ENCODE measurements at regions not wholly inside any gene's neighbourhood (a gene's known extent, or its start where the extent isn't known, plus 50 kb on each side); places are given as distances from the start of the nearest gene placed in this dataset.

GRCh38 chr11:19558189-19558986 is 154.2 kb upstream of the NAV2 start:
- H3K4me1 Mint-ChIP-seq (ENCODE audit: unreplicated experiment): peaks cover 28% of the 10 kb centered on the region
- no peaks in the 10 kb centered on the region for H3K9me3 Mint-ChIP-seq (ENCODE audit: unreplicated experiment)
- H3K36me3 Mint-ChIP-seq (ENCODE audit: low read depth, unreplicated experiment): no peaks in the 10 kb centered on the region
- H3K4me3 Mint-ChIP-seq (ENCODE audit: unreplicated experiment): no peak overlapping the region
- H3K27me3 Mint-ChIP-seq (ENCODE audit: unreplicated experiment): peaks cover 4% of the 10 kb centered on the region
- TF ChIP-seq CTCF (IDR thresholded peaks at IDR 0.05; ENCODE audit: unreplicated experiment): no peak
- no peak overlapping the region for H3K27ac Mint-ChIP-seq (ENCODE audit: unreplicated experiment)
- DNase-seq (ENCODE audit: low spot score): no peak

- DNase-seq (ENCODE audit: low spot score): peak; percentile 89
- no peak overlapping the region for H3K4me3 Mint-ChIP-seq (ENCODE audit: unreplicated experiment)
Observed at GRCh38 chr11:19557720-19558140, 154.9 kb upstream of the NAV2 start.

GRCh38 chr11:19557185-19557584 is 155.5 kb upstream of the NAV2 start:
- no peak for TF ChIP-seq CTCF (IDR thresholded peaks at IDR 0.05; ENCODE audit: unreplicated experiment)
- Mint-ChIP-seq H3K27me3 (ENCODE audit: unreplicated experiment) (peaks cover 4% of the 10 kb centered on the region), H3K4me1 (ENCODE audit: unreplicated experiment) (peaks cover 28% of the 10 kb centered on the region), H3K36me3 (ENCODE audit: low read depth, unreplicated experiment) (no peaks in the 10 kb centered on the region), H3K4me3 (ENCODE audit: unreplicated experiment) (no peak overlapping the region), H3K27ac (ENCODE audit: unreplicated experiment) (no peak overlapping the region), H3K9me3 (ENCODE audit: unreplicated experiment) (no peaks in the 10 kb centered on the region)
- no peak for DNase-seq (ENCODE audit: low spot score)

More at GRCh38 chr11:19557720-19558140, 154.9 kb upstream of the NAV2 start:
- no peaks in the 10 kb centered on the region for H3K36me3 Mint-ChIP-seq (ENCODE audit: low read depth, unreplicated experiment)
- peak; percentile 94 for TF ChIP-seq CTCF (IDR thresholded peaks at IDR 0.05; ENCODE audit: unreplicated experiment)
- no peak overlapping the region for H3K27ac Mint-ChIP-seq (ENCODE audit: unreplicated experiment)
- peaks cover 2% of the 10 kb centered on the region for H3K27me3 Mint-ChIP-seq (ENCODE audit: unreplicated experiment)
- no peaks in the 10 kb centered on the region for H3K9me3 Mint-ChIP-seq (ENCODE audit: unreplicated experiment)
- peaks cover 28% of the 10 kb centered on the region for H3K4me1 Mint-ChIP-seq (ENCODE audit: unreplicated experiment)

GRCh38 chr11:19555266-19555665 is 157.4 kb upstream of the NAV2 start:
- H3K4me1 Mint-ChIP-seq (ENCODE audit: unreplicated experiment): peaks cover 22% of the 10 kb centered on the region
- no peak for TF ChIP-seq CTCF (IDR thresholded peaks at IDR 0.05; ENCODE audit: unreplicated experiment)
- no peak for DNase-seq (ENCODE audit: low spot score)
- no peak overlapping the region for H3K4me3 Mint-ChIP-seq (ENCODE audit: unreplicated experiment)
- H3K27me3 Mint-ChIP-seq (ENCODE audit: unreplicated experiment): peaks cover 6% of the 10 kb centered on the region
- no peaks in the 10 kb centered on the region for H3K9me3 Mint-ChIP-seq (ENCODE audit: unreplicated experiment)
- H3K36me3 Mint-ChIP-seq (ENCODE audit: low read depth, unreplicated experiment): no peaks in the 10 kb centered on the region
- H3K27ac Mint-ChIP-seq (ENCODE audit: unreplicated experiment): no peak overlapping the region

GRCh38 chr11:19553683-19554333 is 158.8 kb upstream of the NAV2 start:
- Mint-ChIP-seq H3K27ac (ENCODE audit: unreplicated experiment) (no peak overlapping the region), H3K4me3 (ENCODE audit: unreplicated experiment) (no peak overlapping the region), H3K9me3 (ENCODE audit: unreplicated experiment) (no peaks in the 10 kb centered on the region), H3K4me1 (ENCODE audit: unreplicated experiment) (peaks cover 8% of the 10 kb centered on the region), H3K27me3 (ENCODE audit: unreplicated experiment) (peaks cover 5% of the 10 kb centered on the region), H3K36me3 (ENCODE audit: low read depth, unreplicated experiment) (no peaks in the 10 kb centered on the region)
- peak; percentile 91 for TF ChIP-seq CTCF (IDR thresholded peaks at IDR 0.05; ENCODE audit: unreplicated experiment)
- DNase-seq (ENCODE audit: low spot score): peak; percentile 85
